K562 (cell line): ENCODE measurements at regions not wholly inside any gene's neighbourhood (a gene's known extent, or its start where the extent isn't known, plus 50 kb on each side); places are given as distances from the start of the nearest gene placed in this dataset.

Source experiments
- ATAC-seq: fragments of 200-7000 bp; cut with Tn5 transposase; 3 replicates; pipeline ENCODE4 v1.9.1; 2020; ENCODE audit warnings: moderate library complexity
- BruUV-seq: library from RNA; stranded (reverse); fragments of 400-500 nt; replicated peaks from 2 replicates; lab custom pipeline; 2021; lab: Mats Ljungman, UMichigan
- CTCF ChIA-PET: fragments of 300-600 bp; formaldehyde crosslinking; extraction: SDS; loops from one replicate; lab custom pipeline; 2021; ENCODE audit warnings: low intra/inter-chr PET ratio; lab: Yijun Ruan, JAX
- POLR2A ChIA-PET: fragments of 300-600, 350-650 bp; sonication (Branson Sonifier 250); formaldehyde crosslinking; extraction: SDS; loops from one replicate; lab custom pipeline; 2021; ENCODE audit warnings: antibody characterized with exemption, inconsistent platforms; lab: Yijun Ruan, JAX
- DNase-seq, 4 experiments: peaks; one replicate each; pipeline versions ENCODE4 v3.0.0 to v3.0.0-alpha.2; 2011 to 2018; ENCODE audit warnings: low spot score in 3 of 4, mixed read lengths in 3 of 4; ENCODE audit errors: extremely low read depth in 1 of 4
- FAIRE-seq: peaks from 2 replicates; lab custom pipeline; 2011; peaks lifted over from hg19 to GRCh38; lab: Jason Lieb, UNC
- H2AFZ ChIP-seq: 2 replicates; pipeline ENCODE4 v1.6.0; 2011; ENCODE audit warnings: low read depth, low read length, control low read depth, inconsistent platforms
- H3K27ac ChIP-seq: fragments of 200-600 bp; 3 replicates; pipeline ENCODE4 v1.8.0; 2011; ENCODE audit warnings: low read depth, mild to moderate bottlenecking, control low read depth, inconsistent platforms, low read length, moderate library complexity, mixed read lengths; ENCODE audit errors: extremely low read depth
- H3K27me3 ChIP-seq, 2 experiments: fragments of 300-600 bp in 1 of 2; 2 replicates in 1 of 2; 3 replicates in 1 of 2; pipeline versions ENCODE4 v1.6.0 to v1.8.0; 2011; ENCODE audit warnings: inconsistent platforms in 2 of 2, low read length in 2 of 2, mild to moderate bottlenecking in 1 of 2, mixed read lengths in 1 of 2, moderate library complexity in 1 of 2; ENCODE audit not compliant: control insufficient read depth in 2 of 2, insufficient read depth in 2 of 2
- H3K36me3 ChIP-seq: fragments of 300-600 bp; 3 replicates; pipeline ENCODE4 v1.8.0; 2011; ENCODE audit warnings: mild to moderate bottlenecking, low read length, inconsistent platforms; ENCODE audit not compliant: control insufficient read depth, insufficient read depth
- H3K4me1 ChIP-seq, 2 experiments: fragments of 200-600 bp in 1 of 2; replicated peaks in 1 of 2; 2 replicates in 1 of 2; 3 replicates in 1 of 2; pipeline versions ENCODE4 v1.5.1 to v1.8.0; 2011; ENCODE audit warnings: inconsistent platforms in 2 of 2, low read length in 2 of 2, mild to moderate bottlenecking in 1 of 2, mixed read lengths in 1 of 2, moderate library complexity in 1 of 2; ENCODE audit not compliant: control insufficient read depth in 2 of 2, insufficient read depth in 2 of 2
- H3K4me2 ChIP-seq: 2 replicates; pipeline ENCODE4 v1.6.1; 2011; ENCODE audit warnings: low read length, control low read depth, inconsistent platforms, mixed read lengths; ENCODE audit not compliant: insufficient read depth
- H3K4me3 ChIP-seq: fragments of 200-600 bp; sonication (generic), shearing (Covaris generic); 2 replicates; pipeline ENCODE4 v1.5.1; 2016; ENCODE audit warnings: control low read depth, inconsistent platforms
- H3K79me2 ChIP-seq: fragments of 200-600 bp; 3 replicates; pipeline ENCODE4 v1.8.0; 2011; ENCODE audit warnings: low read length, inconsistent platforms; ENCODE audit not compliant: control insufficient read depth, insufficient read depth
- H3K9ac ChIP-seq, 2 experiments: 2 replicates each; pipeline versions ENCODE4 v1.6.0 to v1.6.1; 2011; ENCODE audit warnings: low read depth in 2 of 2, low read length in 2 of 2, control low read depth in 1 of 2, inconsistent platforms in 1 of 2, mild to moderate bottlenecking in 1 of 2, mixed read lengths in 1 of 2; ENCODE audit not compliant: insufficient read depth in 1 of 2
- H3K9me1 ChIP-seq: one replicate; pipeline ENCODE4 v1.6.0; 2011; ENCODE audit warnings: inconsistent platforms, mild to moderate bottlenecking, low read length, moderate library complexity; ENCODE audit not compliant: control insufficient read depth, insufficient read depth
- H3K9me3 ChIP-seq: replicated peaks from 2 replicates; pipeline ENCODE4 v1.5.1; 2011; ENCODE audit warnings: low read depth, low read length, inconsistent platforms; ENCODE audit not compliant: control insufficient read depth, insufficient read depth
- H4K20me1 ChIP-seq: replicated peaks from 2 replicates; pipeline ENCODE4 v1.6.1; 2011; ENCODE audit warnings: low read length, inconsistent platforms, mixed read lengths; ENCODE audit not compliant: control insufficient read depth, insufficient read depth
- CCAR2 ChIP-seq: fragments of 200-400 bp; formaldehyde crosslinking; IDR thresholded peaks from 2 replicates; pipeline ENCODE4 v1.6.1; 2017; ENCODE audit warnings: mild to moderate bottlenecking, low read depth, low read length
- COPS2 ChIP-seq: fragments of 450-650 bp; conservative IDR thresholded peaks from 2 replicates; pipeline ENCODE4 v1.6.1; 2016; ENCODE audit warnings: mild to moderate bottlenecking, moderate library complexity
- HDAC6 ChIP-seq: IDR thresholded peaks from 2 replicates; pipeline ENCODE4 v1.6.1; 2012; ENCODE audit warnings: low read depth, mild to moderate bottlenecking, control low read depth, inconsistent platforms, low read length, moderate library complexity
- MEIS2 ChIP-seq: fragments of 450-650 bp; IDR thresholded peaks from 2 replicates; pipeline ENCODE4 v1.6.1; 2014; ENCODE audit warnings: mild to moderate bottlenecking; ENCODE audit not compliant: partially characterized antibody
- MIER1 ChIP-seq: fragments of 450-650 bp; IDR thresholded peaks from 2 replicates; pipeline ENCODE4 v1.6.1; 2016; ENCODE audit warnings: antibody characterized with exemption, mild to moderate bottlenecking, low read depth
- PTBP1 ChIP-seq: fragments of 200-400 bp; formaldehyde crosslinking; IDR thresholded peaks from 2 replicates; pipeline ENCODE4 v1.6.1; 2017; ENCODE audit warnings: low read depth, low read length
- SIRT6 ChIP-seq: IDR thresholded peaks from one replicate; pipeline ENCODE4 v1.6.1; 2012; ENCODE audit warnings: low read depth, mild to moderate bottlenecking, control low read depth, inconsistent platforms, low read length, moderate library complexity
- SMAD1 ChIP-seq: fragments of 150-350 bp; IDR thresholded peaks from 2 replicates; pipeline ENCODE4 v1.6.1; 2014; ENCODE audit warnings: low read length, low read depth; ENCODE audit not compliant: partially characterized antibody
- SMC3 ChIP-seq: conservative IDR thresholded peaks from 2 replicates; pipeline ENCODE4 v1.6.1; 2011; ENCODE audit warnings: low read depth, low read length, improper control_type of control experiment; ENCODE audit not compliant: insufficient read depth
- ZNF431 ChIP-seq: sonication (generic); formaldehyde crosslinking; IDR thresholded peaks from 2 replicates; pipeline ENCODE4 v1.8.0; 2022; ENCODE audit warnings: mild to moderate bottlenecking, missing genetic modification reagents
- WGBS: fragments of 100-300 bp; shearing (Covaris generic); methylation state at CpG from one replicate; pipeline ENCODE4 v1.1.6; 2016; ENCODE audit warnings: low coverage, mixed read lengths; ENCODE audit not compliant: insufficient coverage; ENCODE audit errors: missing lambda C conversion rate; 5-methylcytosine and 5-hydroxymethylcytosine counted together
- in situ Hi-C: fragments of 300-500 bp; cut with MboI; formaldehyde crosslinking; loops from 4 replicates; pipeline ENCODE4 v1.15.0; 2018; ENCODE audit warnings: inconsistent platforms, mixed read lengths
- intact Hi-C: fragments of 100-400 bp; cut with micrococcal nuclease; formaldehyde crosslinking; loops from 2 replicates; pipeline ENCODE4 v1.14.2; 2022
- TF ChIP-seq, protein P1 (sequence below): fragments of 450-650 bp; IDR thresholded peaks from 2 replicates; pipeline ENCODE4 v1.6.1; 2018; ENCODE audit warnings: mild to moderate bottlenecking, low read depth; ENCODE audit not compliant: partially characterized antibody
- TF ChIP-seq, protein P2 (sequence below): fragments of 250-450 bp; sonication (Bioruptor Pico); IDR thresholded peaks from 2 replicates; pipeline ENCODE4 v1.5.0; 2022; ENCODE audit warnings: mild to moderate bottlenecking
- TF ChIP-seq, protein P3 (sequence below): fragments of 450-650 bp; formaldehyde crosslinking; conservative IDR thresholded peaks from 2 replicates; pipeline ENCODE4 v1.4.0; 2022; ENCODE audit warnings: mild to moderate bottlenecking, missing genetic modification characterization

DNA sequence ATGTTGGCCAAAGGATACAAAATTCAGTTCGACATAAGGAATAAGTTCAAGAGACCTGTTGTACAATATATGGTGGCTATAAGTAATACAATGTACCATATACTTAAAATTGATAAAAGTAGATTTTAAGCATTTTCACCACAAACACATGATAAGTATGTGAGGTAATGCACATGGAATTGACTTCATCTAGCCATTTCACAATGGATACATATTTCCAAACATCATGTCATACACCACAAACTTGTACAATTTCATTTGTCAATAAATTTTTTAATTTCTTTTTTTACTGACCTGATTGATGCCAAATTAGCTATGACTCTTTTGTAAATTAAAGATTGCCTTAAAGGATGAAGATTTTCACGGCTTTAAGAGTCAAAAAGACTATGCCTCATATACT, 103.1 kb upstream of the VCX2 start:
- Histone ChIP-seq H3K9me1 (no peaks in the 10 kb centered on the region), H3K4me2 (no peak overlapping the region), H3K4me1 (no peaks in the 10 kb centered on the region), H3K9ac (no peak overlapping the region), H3K36me3 (no peaks in the 10 kb centered on the region), H3K79me2 (no peaks in the 10 kb centered on the region), H4K20me1 (no peaks in the 10 kb centered on the region), H3K27me3 (no peaks in the 10 kb centered on the region), H3K9me3 (no peaks in the 10 kb centered on the region), H3K27ac (no peak overlapping the region), H2AFZ (no peak overlapping the region), H3K4me3 (no peak overlapping the region)
- DNase-seq (no peak), ATAC-seq (no peak), FAIRE-seq (no peak)
- BruUV-seq, result no TSS peak
- TF ChIP-seq SIRT6, result no peak
- no peak for TF ChIP-seq SMAD1
- no peak for TF ChIP-seq PTBP1
- TF ChIP-seq MEIS2, result no peak
- TF ChIP-seq SMC3, result no peak
- no peak for TF ChIP-seq MIER1
- CTCF ChIA-PET, result no interaction called here
- in situ Hi-C loops, result no loop called here
- WGBS, result 0% methylated on average over 2 of the region's 2 CpGs
- intact Hi-C loops, result no loop called here
- POLR2A ChIA-PET, result no interaction called here

DNA sequence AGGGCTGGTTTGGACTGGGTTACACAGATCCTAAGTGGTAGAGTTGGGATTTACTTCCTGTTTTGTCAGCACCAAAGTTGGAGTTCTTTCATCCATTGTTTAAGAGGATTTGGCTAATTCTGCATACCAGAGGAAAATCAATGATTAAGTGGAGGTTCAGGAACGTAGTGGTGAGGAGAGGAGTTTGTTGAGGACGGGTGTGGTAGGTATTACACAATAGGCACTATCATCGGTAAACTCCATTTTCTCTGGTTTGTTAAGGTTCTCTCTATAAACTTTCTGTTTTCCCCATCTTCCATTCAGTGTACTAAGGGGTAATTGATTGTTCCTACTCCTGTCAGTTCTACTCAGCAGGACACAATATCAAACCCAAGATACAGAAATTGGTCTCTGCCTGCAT, 107.5 kb upstream of the VCX2 start:
- Histone ChIP-seq H3K9me3 (no peaks in the 10 kb centered on the region), H3K79me2 (no peaks in the 10 kb centered on the region), H3K4me1 (no peaks in the 10 kb centered on the region), H4K20me1 (no peaks in the 10 kb centered on the region), H3K36me3 (no peaks in the 10 kb centered on the region), H3K4me2 (no peak overlapping the region), H3K4me3 (no peak overlapping the region), H2AFZ (no peak overlapping the region), H3K9me1 (no peaks in the 10 kb centered on the region), H3K27ac (no peak overlapping the region), H3K27me3 (no peaks in the 10 kb centered on the region), H3K9ac (no peak overlapping the region)
- FAIRE-seq, result no peak
- ChIA-PET POLR2A (no interaction called here), CTCF (no interaction called here)
- no peak for ATAC-seq
- in situ Hi-C loops, result no loop called here
- no TSS peak for BruUV-seq
- 0% methylated on average over 3 of the region's 3 CpGs for WGBS
- DNase-seq, result no peak
- intact Hi-C loops, result no loop called here
- TF ChIP-seq CCAR2, result no peak
- TF ChIP-seq, protein P1, sequence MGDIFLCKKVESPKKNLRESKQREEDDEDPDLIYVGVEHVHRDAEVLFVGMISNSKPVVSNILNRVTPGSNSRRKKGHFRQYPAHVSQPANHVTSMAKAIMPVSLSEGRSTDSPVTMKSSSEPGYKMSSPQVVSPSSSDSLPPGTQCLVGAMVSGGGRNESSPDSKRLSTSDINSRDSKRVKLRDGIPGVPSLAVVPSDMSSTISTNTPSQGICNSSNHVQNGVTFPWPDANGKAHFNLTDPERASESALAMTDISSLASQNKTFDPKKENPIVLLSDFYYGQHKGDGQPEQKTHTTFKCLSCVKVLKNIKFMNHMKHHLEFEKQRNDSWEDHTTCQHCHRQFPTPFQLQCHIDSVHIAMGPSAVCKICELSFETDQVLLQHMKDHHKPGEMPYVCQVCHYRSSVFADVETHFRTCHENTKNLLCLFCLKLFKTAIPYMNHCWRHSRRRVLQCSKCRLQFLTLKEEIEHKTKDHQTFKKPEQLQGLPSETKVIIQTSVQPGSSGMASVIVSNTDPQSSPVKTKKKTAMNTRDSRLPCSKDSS, result no peak
- TF ChIP-seq COPS2, result no peak
- no peak for TF ChIP-seq HDAC6
- TF ChIP-seq, protein P2, sequence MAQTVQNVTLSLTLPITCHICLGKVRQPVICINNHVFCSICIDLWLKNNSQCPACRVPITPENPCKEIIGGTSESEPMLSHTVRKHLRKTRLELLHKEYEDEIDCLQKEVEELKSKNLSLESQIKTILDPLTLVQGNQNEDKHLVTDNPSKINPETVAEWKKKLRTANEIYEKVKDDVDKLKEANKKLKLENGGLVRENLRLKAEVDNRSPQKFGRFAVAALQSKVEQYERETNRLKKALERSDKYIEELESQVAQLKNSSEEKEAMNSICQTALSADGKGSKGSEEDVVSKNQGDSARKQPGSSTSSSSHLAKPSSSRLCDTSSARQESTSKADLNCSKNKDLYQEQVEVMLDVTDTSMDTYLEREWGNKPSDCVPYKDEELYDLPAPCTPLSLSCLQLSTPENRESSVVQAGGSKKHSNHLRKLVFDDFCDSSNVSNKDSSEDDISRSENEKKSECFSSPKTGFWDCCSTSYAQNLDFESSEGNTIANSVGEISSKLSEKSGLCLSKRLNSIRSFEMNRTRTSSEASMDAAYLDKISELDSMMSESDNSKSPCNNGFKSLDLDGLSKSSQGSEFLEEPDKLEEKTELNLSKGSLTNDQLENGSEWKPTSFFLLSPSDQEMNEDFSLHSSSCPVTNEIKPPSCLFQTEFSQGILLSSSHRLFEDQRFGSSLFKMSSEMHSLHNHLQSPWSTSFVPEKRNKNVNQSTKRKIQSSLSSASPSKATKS (CRISPR knock-in tag), result no peak
- no peak for TF ChIP-seq ZNF431 (CRISPR knock-in tag)
- TF ChIP-seq, protein P3, sequence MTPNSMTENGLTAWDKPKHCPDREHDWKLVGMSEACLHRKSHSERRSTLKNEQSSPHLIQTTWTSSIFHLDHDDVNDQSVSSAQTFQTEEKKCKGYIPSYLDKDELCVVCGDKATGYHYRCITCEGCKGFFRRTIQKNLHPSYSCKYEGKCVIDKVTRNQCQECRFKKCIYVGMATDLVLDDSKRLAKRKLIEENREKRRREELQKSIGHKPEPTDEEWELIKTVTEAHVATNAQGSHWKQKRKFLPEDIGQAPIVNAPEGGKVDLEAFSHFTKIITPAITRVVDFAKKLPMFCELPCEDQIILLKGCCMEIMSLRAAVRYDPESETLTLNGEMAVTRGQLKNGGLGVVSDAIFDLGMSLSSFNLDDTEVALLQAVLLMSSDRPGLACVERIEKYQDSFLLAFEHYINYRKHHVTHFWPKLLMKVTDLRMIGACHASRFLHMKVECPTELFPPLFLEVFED, result no peak
